ENCODE measurements at regions not wholly inside any gene's neighbourhood (a gene's known extent, or its start where the extent isn't known, plus 50 kb on each side); places are given as distances from the start of the nearest gene placed in this dataset.

DNA sequence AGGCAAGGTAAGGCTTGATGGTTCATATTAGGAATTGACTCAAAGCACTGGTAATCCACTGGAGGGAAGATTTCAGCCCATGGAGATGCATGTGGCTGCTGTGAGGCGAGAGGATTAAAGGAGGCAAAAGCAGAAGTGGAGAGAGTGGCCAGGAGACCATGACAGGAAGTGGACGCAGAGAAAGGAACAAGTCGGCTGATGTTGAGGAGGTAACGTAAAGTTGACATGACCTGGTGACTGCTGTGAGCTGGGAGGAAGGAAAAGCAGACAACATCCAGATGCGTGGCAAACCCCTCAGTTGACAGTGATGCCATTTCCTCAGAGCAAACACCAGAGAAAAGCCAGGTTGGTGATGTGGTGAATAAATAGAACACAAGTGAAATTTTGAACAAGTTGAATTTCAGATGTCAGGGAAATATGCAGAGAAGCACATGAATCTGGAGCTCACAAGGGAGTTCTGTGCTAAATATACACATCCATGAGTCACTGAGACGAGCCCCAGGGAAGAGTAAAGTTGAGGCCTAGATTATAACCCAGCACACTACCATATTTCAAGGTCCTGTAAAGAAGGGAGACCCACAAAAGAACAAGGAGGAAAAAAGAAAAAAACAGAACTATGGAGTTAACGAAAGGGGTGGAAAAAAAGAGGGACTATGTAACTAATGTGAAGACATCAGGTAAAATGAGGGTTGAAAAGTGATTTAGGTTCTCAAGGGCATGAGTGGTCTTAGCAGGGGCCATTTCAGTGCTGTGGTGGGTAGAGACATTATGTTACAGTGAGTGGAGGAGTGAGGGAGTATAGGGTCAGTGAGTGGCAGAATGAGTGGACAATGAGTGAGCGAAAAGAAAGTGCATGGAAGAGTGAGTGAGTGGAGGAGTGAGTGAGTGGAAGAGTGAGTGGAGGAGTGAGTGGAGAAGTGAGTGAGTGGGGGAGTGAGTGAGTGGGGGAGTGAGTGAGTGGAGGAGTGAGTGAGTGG lies 61.6 kb upstream of the GZMB start:
- Histone ChIP-seq H3K9me3 (no peaks in the 10 kb centered on the region), H3K27ac (no peak overlapping the region), H3K4me3 (no peak overlapping the region), H3K4me1 (no peaks in the 10 kb centered on the region), H3K4me2 (no peak overlapping the region)
- 45% methylated on average over 8 of the region's 8 CpGs for WGBS (ENCODE audit: missing lambda C conversion rate)
- no peak for TF ChIP-seq FOXS1 (CRISPR knock-in tag; IDR thresholded peaks at IDR 0.05)
- TF ChIP-seq NR3C1 (IDR thresholded peaks at IDR 0.05), result no peak
- TF ChIP-seq, protein P1, sequence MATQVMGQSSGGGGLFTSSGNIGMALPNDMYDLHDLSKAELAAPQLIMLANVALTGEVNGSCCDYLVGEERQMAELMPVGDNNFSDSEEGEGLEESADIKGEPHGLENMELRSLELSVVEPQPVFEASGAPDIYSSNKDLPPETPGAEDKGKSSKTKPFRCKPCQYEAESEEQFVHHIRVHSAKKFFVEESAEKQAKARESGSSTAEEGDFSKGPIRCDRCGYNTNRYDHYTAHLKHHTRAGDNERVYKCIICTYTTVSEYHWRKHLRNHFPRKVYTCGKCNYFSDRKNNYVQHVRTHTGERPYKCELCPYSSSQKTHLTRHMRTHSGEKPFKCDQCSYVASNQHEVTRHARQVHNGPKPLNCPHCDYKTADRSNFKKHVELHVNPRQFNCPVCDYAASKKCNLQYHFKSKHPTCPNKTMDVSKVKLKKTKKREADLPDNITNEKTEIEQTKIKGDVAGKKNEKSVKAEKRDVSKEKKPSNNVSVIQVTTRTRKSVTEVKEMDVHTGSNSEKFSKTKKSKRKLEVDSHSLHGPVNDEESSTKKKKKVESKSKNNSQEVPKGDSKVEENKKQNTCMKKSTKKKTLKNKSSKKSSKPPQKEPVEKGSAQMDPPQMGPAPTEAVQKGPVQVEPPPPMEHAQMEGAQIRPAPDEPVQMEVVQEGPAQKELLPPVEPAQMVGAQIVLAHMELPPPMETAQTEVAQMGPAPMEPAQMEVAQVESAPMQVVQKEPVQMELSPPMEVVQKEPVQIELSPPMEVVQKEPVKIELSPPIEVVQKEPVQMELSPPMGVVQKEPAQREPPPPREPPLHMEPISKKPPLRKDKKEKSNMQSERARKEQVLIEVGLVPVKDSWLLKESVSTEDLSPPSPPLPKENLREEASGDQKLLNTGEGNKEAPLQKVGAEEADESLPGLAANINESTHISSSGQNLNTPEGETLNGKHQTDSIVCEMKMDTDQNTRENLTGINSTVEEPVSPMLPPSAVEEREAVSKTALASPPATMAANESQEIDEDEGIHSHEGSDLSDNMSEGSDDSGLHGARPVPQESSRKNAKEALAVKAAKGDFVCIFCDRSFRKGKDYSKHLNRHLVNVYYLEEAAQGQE (IDR thresholded peaks at IDR 0.05), result no peak
- no peak for TF ChIP-seq RFX5 (IDR thresholded peaks at IDR 0.05)
- FAIRE-seq, result no peak
- no peak for ATAC-seq
- CTCF ChIA-PET, result interaction anchor here (1.0 kb wide), 1 partner anchor 15 kb away, joined by 5 read pairs; no protein-coding TSS in a partner anchor
- POLR2A ChIA-PET, result no interaction called here
- no peak for DNase-seq (ENCODE audit: low read depth in 1 of 2, low spot score in 1 of 2)

GRCh38 chr14:24694680-24695079 lies 60.7 kb upstream of the GZMB start:
- no peak for ATAC-seq
- TF ChIP-seq RNF2 (IDR thresholded peaks at IDR 0.05; ENCODE audit: borderline replicate concordance, low read depth), result no peak
- no peak for TF ChIP-seq KDM5A (IDR thresholded peaks at IDR 0.05)
- no peak for TF ChIP-seq MAFK (IDR thresholded peaks at IDR 0.05; ENCODE audit: partially characterized antibody)
- no peak for TF ChIP-seq SREBF2 (IDR thresholded peaks at IDR 0.05)
- no peak for TF ChIP-seq RARB (CRISPR knock-in tag; IDR thresholded peaks at IDR 0.05)
- no peak for TF ChIP-seq E2F6 (IDR thresholded peaks at IDR 0.05; ENCODE audit: borderline replicate concordance, low read depth)
- TF ChIP-seq BHLHE40 (IDR thresholded peaks at IDR 0.05; ENCODE audit: low read depth, low read length), result no peak
- no peak for TF ChIP-seq JUNB (IDR thresholded peaks at IDR 0.05)
- TF ChIP-seq HOXA7 (CRISPR knock-in tag; IDR thresholded peaks at IDR 0.05), result no peak
- no peak for TF ChIP-seq CBX2 (IDR thresholded peaks at IDR 0.05; ENCODE audit: borderline replicate concordance, low read depth)
- TF ChIP-seq CEBPB (IDR thresholded peaks at IDR 0.05), result no peak
- TF ChIP-seq NR3C1 (IDR thresholded peaks at IDR 0.05), result no peak
- TF ChIP-seq, protein P2, sequence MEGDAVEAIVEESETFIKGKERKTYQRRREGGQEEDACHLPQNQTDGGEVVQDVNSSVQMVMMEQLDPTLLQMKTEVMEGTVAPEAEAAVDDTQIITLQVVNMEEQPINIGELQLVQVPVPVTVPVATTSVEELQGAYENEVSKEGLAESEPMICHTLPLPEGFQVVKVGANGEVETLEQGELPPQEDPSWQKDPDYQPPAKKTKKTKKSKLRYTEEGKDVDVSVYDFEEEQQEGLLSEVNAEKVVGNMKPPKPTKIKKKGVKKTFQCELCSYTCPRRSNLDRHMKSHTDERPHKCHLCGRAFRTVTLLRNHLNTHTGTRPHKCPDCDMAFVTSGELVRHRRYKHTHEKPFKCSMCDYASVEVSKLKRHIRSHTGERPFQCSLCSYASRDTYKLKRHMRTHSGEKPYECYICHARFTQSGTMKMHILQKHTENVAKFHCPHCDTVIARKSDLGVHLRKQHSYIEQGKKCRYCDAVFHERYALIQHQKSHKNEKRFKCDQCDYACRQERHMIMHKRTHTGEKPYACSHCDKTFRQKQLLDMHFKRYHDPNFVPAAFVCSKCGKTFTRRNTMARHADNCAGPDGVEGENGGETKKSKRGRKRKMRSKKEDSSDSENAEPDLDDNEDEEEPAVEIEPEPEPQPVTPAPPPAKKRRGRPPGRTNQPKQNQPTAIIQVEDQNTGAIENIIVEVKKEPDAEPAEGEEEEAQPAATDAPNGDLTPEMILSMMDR (IDR thresholded peaks at IDR 0.05), result no peak
- no peak for TF ChIP-seq GATA3 (IDR thresholded peaks at IDR 0.05; ENCODE audit: borderline replicate concordance)
- TF ChIP-seq ZC3H11A (IDR thresholded peaks at IDR 0.05), result no peak
- no peak for TF ChIP-seq NFE2L2 (conservative IDR thresholded peaks at IDR 0.05; ENCODE audit: low read length)
- no peak for TF ChIP-seq CHD4 (IDR thresholded peaks at IDR 0.05; ENCODE audit: borderline replicate concordance)
- 16% methylated on average over 3 of the region's 3 CpGs for WGBS (ENCODE audit: missing lambda C conversion rate)
- CTCF ChIA-PET, result interaction anchor here (1.0 kb wide), 1 partner anchor 16 kb away, joined by 5 read pairs; no protein-coding TSS in a partner anchor
- DNase-seq (ENCODE audit: low read depth in 1 of 2, low spot score in 1 of 2), result no peak
- H3K4me2 ChIP-seq, result no peak overlapping the region
- H3K27ac ChIP-seq, result no peak overlapping the region
- H3K4me3 ChIP-seq, result no peak overlapping the region
- POLR2A ChIA-PET, result no interaction called here
- H3K4me1 ChIP-seq, result no peaks in the 10 kb centered on the region
- no peaks in the 10 kb centered on the region for H3K9me3 ChIP-seq
- no peak for FAIRE-seq

Measured in A549 (cell line).